Mesenchymal stem cell (in vitro differentiated cells and primary cell): ENCODE measurements at regions not wholly inside any gene's neighbourhood (a gene's known extent, or its start where the extent isn't known, plus 50 kb on each side); places are given as distances from the start of the nearest gene placed in this dataset.

Experiments used
- DNase-seq: peaks from one replicate; pipeline ENCODE4 v3.0.0-alpha.2; 2013
- H2AFZ ChIP-seq: one replicate; pipeline ENCODE4 v1.6.1; 2013; ENCODE audit warnings: low read depth, mild to moderate bottlenecking, control low read depth, inconsistent platforms, low read length, moderate library complexity
- H2AK5ac ChIP-seq: 2 replicates; pipeline ENCODE4 v1.6.1; 2013; ENCODE audit warnings: low read length, moderate library complexity, mild to moderate bottlenecking, inconsistent platforms; ENCODE audit not compliant: severe bottlenecking
- H2BK120ac ChIP-seq: one replicate; pipeline ENCODE4 v1.6.1; 2013; ENCODE audit warnings: low read depth, mild to moderate bottlenecking, inconsistent platforms, low read length, moderate library complexity
- H2BK12ac ChIP-seq, 2 experiments: one replicate each; pipeline ENCODE4 v1.6.1; 2013; ENCODE audit warnings: inconsistent platforms in 2 of 2, low read length in 2 of 2, mild to moderate bottlenecking in 2 of 2, moderate library complexity in 2 of 2, control low read depth in 1 of 2
- H2BK15ac ChIP-seq: one replicate; pipeline ENCODE4 v1.6.1; 2013; ENCODE audit warnings: mild to moderate bottlenecking, low read depth, inconsistent platforms; ENCODE audit not compliant: poor library complexity, severe bottlenecking
- H2BK5ac ChIP-seq: 2 replicates; pipeline ENCODE4 v1.6.1; 2013; ENCODE audit warnings: low read depth, mild to moderate bottlenecking, low read length, control low read depth, inconsistent platforms; ENCODE audit not compliant: poor library complexity, severe bottlenecking
- H3K14ac ChIP-seq, 2 experiments: one replicate each; pipeline ENCODE4 v1.6.1; 2013; ENCODE audit warnings: inconsistent platforms in 2 of 2, low read length in 2 of 2, control low read depth in 1 of 2, mild to moderate bottlenecking in 1 of 2, moderate library complexity in 1 of 2
- H3K18ac ChIP-seq, 2 experiments: one replicate each; pipeline ENCODE4 v1.6.1; 2013; ENCODE audit warnings: inconsistent platforms in 2 of 2, low read length in 2 of 2, control low read depth in 1 of 2, low read depth in 1 of 2, mild to moderate bottlenecking in 1 of 2
- H3K23ac ChIP-seq, 2 experiments: one replicate each; pipeline ENCODE4 v1.6.1; 2013; ENCODE audit warnings: inconsistent platforms in 2 of 2, low read length in 2 of 2, mild to moderate bottlenecking in 2 of 2, moderate library complexity in 2 of 2, control low read depth in 1 of 2
- H3K27ac ChIP-seq: 2 replicates; pipeline ENCODE4 v1.5.1; 2013; ENCODE audit warnings: mild to moderate bottlenecking, moderate library complexity, low read length, control low read depth, inconsistent platforms; ENCODE audit not compliant: poor library complexity, severe bottlenecking
- H3K27me3 ChIP-seq, 2 experiments: 2 replicates each; pipeline versions ENCODE4 v1.6.1 to v1.7.0; 2013; ENCODE audit warnings: low read length in 2 of 2, mild to moderate bottlenecking in 2 of 2, moderate library complexity in 2 of 2, control low read depth in 1 of 2, inconsistent platforms in 1 of 2; ENCODE audit not compliant: control insufficient read depth in 1 of 2, insufficient read depth in 1 of 2
- H3K36me3 ChIP-seq, 2 experiments: 2 replicates each; pipeline versions ENCODE4 v1.6.1 to v1.7.0; 2013; ENCODE audit warnings: low read length in 2 of 2, control low read depth in 1 of 2, inconsistent platforms in 1 of 2, low read depth in 1 of 2, mild to moderate bottlenecking in 1 of 2; ENCODE audit not compliant: insufficient read depth in 2 of 2, control insufficient read depth in 1 of 2
- H3K4ac ChIP-seq, 2 experiments: one replicate each; pipeline ENCODE4 v1.6.1; 2013; ENCODE audit warnings: inconsistent platforms in 2 of 2, low read length in 2 of 2, mild to moderate bottlenecking in 2 of 2, moderate library complexity in 2 of 2, control low read depth in 1 of 2, low read depth in 1 of 2
- H3K4me1 ChIP-seq: 2 replicates; pipeline ENCODE4 v1.6.1; 2013; ENCODE audit warnings: low read depth, low read length, control low read depth; ENCODE audit not compliant: control insufficient read depth, insufficient read depth
- H3K4me2 ChIP-seq: 2 replicates; pipeline ENCODE4 v1.6.1; 2013; ENCODE audit warnings: low read length, mild to moderate bottlenecking, inconsistent platforms; ENCODE audit not compliant: poor library complexity, severe bottlenecking
- H3K4me3 ChIP-seq, 2 experiments: 2 replicates each; pipeline versions ENCODE4 v1.5.1 to v1.7.0; 2013; ENCODE audit warnings: low read length in 2 of 2, mild to moderate bottlenecking in 2 of 2, control low read depth in 1 of 2, low read depth in 1 of 2; ENCODE audit not compliant: insufficient read depth in 1 of 2
- H3K79me1 ChIP-seq: replicated peaks from 2 replicates; pipeline ENCODE4 v1.6.1; 2013; ENCODE audit warnings: mild to moderate bottlenecking, control low read depth, low read length, inconsistent platforms; ENCODE audit not compliant: poor library complexity, severe bottlenecking
- H3K9ac ChIP-seq: 2 replicates; pipeline ENCODE4 v1.7.0; 2013; ENCODE audit warnings: mild to moderate bottlenecking, low read length, moderate library complexity
- H3K9me3 ChIP-seq: 2 replicates; pipeline ENCODE4 v1.7.0; 2013; ENCODE audit warnings: mild to moderate bottlenecking, low read length; ENCODE audit not compliant: control insufficient read depth
- H4K8ac ChIP-seq: one replicate; pipeline ENCODE4 v1.6.1; 2013; ENCODE audit warnings: inconsistent platforms, mild to moderate bottlenecking, low read length, moderate library complexity
- H4K91ac ChIP-seq: one replicate; pipeline ENCODE4 v1.6.1; 2013; ENCODE audit warnings: mild to moderate bottlenecking, low read length, inconsistent platforms
- WGBS: methylation state at CpG from one replicate; pipeline ENCODE4 v1.1.7; 2013; ENCODE audit warnings: mixed read lengths; 5-methylcytosine and 5-hydroxymethylcytosine counted together

DNA sequence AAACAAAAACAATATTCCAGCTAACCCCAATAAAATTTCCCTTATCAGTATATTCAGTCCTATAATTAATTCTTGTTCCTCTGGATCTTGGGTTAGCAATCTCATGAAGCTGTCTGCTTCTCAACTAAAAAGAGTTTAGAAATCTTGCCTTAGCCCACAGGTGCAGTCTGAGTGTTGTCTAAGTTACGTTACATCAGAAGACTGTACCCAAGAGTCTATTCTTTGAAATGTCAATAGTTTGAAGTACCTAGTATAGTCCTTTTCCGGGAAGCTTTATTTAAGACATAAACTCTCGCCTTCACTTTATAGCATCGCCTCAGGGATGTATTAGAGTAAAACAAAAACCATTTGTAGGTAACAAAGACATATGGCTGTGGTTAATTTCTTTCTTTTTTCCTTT lies 465.1 kb downstream of the FUT8 start:
- DNase-seq: no peak
- Histone ChIP-seq H3K79me1 (no peaks in the 10 kb centered on the region), H3K18ac (no peak overlapping the region), H3K4me3 (no peak overlapping the region), H2AK5ac (no peak overlapping the region), H3K36me3 (no peaks in the 10 kb centered on the region), H3K4me1 (no peaks in the 10 kb centered on the region), H4K91ac (no peak overlapping the region), H2BK15ac (no peak overlapping the region), H2AFZ (no peak overlapping the region), H3K9ac (no peak overlapping the region), H3K27ac (no peak overlapping the region), H3K14ac (no peak overlapping the region), H2BK120ac (no peak overlapping the region), H3K4ac (no peak overlapping the region), H3K23ac (no peak overlapping the region), H3K9me3 (no peaks in the 10 kb centered on the region), H3K4me2 (no peak overlapping the region), H4K8ac (no peak overlapping the region), H3K27me3 (no peaks in the 10 kb centered on the region), H2BK12ac (no peak overlapping the region), H2BK5ac (no peak overlapping the region)
- no CpG with 5 or more reads among the region's 4 CpGs for WGBS

DNA sequence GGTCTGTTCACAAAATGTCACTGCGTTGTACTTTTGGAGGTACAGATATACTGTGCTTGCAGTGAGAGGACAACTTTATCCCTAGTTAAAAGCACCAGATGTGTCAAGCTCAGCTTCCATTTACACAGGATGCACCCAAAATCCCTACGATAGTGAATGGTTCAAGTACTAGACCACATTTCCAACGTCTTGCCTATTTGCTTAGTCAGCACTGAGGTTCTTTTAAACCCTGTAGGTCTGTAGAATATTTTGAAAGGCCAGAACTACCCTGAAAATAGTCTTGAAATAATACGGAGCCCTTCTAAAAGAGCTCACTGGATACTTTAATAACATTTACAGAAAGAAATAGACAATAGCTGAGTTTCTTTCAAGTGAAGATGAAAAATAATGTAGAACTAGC lies 466.1 kb downstream of the FUT8 start:
- Histone ChIP-seq H2BK120ac (no peak overlapping the region), H3K79me1 (no peaks in the 10 kb centered on the region), H2BK5ac (no peak overlapping the region), H2AK5ac (no peak overlapping the region), H3K14ac (no peak overlapping the region), H2BK12ac (no peak overlapping the region), H3K9ac (no peak overlapping the region), H3K36me3 (no peaks in the 10 kb centered on the region), H3K27me3 (no peaks in the 10 kb centered on the region), H3K4me1 (no peaks in the 10 kb centered on the region), H3K4me3 (no peak overlapping the region), H3K18ac (no peak overlapping the region), H4K8ac (no peak overlapping the region), H2BK15ac (no peak overlapping the region), H3K9me3 (no peaks in the 10 kb centered on the region), H3K27ac (no peak overlapping the region), H3K4me2 (no peak overlapping the region), H2AFZ (no peak overlapping the region), H3K23ac (no peak overlapping the region), H4K91ac (no peak overlapping the region), H3K4ac (no peak overlapping the region)
- DNase-seq: no peak
- 56% methylated on average over 2 of the region's 4 CpGs for WGBS

DNA sequence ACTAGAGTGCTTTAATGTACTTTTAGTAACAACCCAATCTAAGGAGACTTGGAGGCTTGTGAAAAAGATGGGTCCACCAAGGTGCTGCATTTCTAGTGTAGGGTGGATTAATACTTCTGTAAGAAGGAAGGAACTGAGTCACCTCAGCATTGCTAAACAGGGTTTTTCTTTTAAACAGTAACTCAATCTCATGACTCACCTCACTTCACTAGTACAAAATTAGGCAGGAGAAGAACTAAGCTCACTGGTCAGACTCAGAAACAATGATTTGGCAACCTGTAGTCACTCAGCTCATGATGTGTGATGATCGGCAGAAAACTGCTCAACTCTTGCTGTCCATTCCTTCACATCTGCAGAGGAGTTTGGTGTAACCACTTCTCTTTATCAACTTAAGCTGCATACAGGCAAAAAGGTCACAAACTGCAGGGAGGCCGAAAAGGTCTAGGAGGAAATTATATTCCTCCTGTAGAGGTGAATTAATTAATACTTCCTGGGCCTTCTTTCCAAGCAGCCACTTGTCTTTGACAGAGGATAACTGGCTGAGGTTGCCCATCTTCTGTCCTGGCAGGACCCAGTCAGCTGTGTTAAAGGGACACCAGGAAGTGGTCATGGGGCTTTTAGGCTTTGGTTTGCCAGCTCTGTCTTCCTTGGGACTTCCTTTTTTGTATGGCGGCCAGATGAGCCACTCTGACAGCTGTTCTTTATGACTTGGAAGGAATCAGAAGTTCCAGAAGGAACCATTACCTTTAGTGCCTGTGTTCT lies 466.9 kb downstream of the FUT8 start:
- Histone ChIP-seq H3K27ac (no peak overlapping the region), H4K8ac (no peak overlapping the region), H2AK5ac (no peak overlapping the region), H2BK120ac (no peak overlapping the region), H4K91ac (no peak overlapping the region), H3K36me3 (no peaks in the 10 kb centered on the region), H3K79me1 (no peaks in the 10 kb centered on the region), H3K4me3 (no peak overlapping the region), H3K27me3 (no peaks in the 10 kb centered on the region), H3K4me2 (no peak overlapping the region), H2AFZ (no peak overlapping the region), H3K9ac (no peak overlapping the region), H3K23ac (no peak overlapping the region), H3K9me3 (no peaks in the 10 kb centered on the region), H3K14ac (no peak overlapping the region), H3K4me1 (no peaks in the 10 kb centered on the region), H3K18ac (no peak overlapping the region), H3K4ac (no peak overlapping the region), H2BK15ac (no peak overlapping the region), H2BK12ac (no peak overlapping the region), H2BK5ac (no peak overlapping the region)
- 90% methylated on average over 3 of the region's 3 CpGs for WGBS
- peak; percentile 2 for DNase-seq

DNA sequence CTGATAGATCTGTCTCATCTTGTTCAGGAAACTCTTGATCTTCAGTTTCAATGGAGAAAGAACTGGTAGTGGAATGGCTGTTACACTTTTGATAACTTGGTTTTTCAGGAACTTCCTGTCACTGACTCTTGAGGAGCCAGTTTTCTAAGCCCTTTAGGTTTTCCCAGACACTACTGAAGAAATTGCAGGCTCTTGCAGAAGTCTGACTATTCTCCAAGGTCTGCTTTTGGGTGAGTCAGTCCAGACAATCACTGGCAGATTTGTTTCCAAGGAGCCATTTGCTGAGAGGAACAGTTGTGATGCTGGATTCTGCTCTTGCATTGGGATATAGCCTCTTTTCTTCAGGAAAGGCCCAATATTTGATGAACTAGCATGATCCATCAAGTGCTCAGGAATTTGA lies 468.0 kb downstream of the FUT8 start:
- no peak for DNase-seq
- H4K8ac ChIP-seq: no peak overlapping the region
- no peaks in the 10 kb centered on the region for H3K36me3 ChIP-seq
- H2BK15ac ChIP-seq: no peak overlapping the region
- no peak overlapping the region for H2BK5ac ChIP-seq
- no peak overlapping the region for H3K14ac ChIP-seq
- no peak overlapping the region for H3K4ac ChIP-seq
- H2AK5ac ChIP-seq: no peak overlapping the region
- H3K4me2 ChIP-seq: no peak overlapping the region
- no peak overlapping the region for H2BK120ac ChIP-seq
- H3K27ac ChIP-seq: no peak overlapping the region
- H2BK12ac ChIP-seq: no peak overlapping the region
- no peak overlapping the region for H3K18ac ChIP-seq
- no peak overlapping the region for H4K91ac ChIP-seq
- H3K4me3 ChIP-seq: no peak overlapping the region
- H3K23ac ChIP-seq: no peak overlapping the region
- no peaks in the 10 kb centered on the region for H3K9me3 ChIP-seq
- H2AFZ ChIP-seq: no peak overlapping the region
- H3K4me1 ChIP-seq: no peaks in the 10 kb centered on the region
- no peak overlapping the region for H3K9ac ChIP-seq
- H3K79me1 ChIP-seq: no peaks in the 10 kb centered on the region
- H3K27me3 ChIP-seq: no peaks in the 10 kb centered on the region
